ENCODE measurements at regions not wholly inside any gene's neighbourhood (a gene's known extent, or its start where the extent isn't known, plus 50 kb on each side); places are given as distances from the start of the nearest gene placed in this dataset.

DNA sequence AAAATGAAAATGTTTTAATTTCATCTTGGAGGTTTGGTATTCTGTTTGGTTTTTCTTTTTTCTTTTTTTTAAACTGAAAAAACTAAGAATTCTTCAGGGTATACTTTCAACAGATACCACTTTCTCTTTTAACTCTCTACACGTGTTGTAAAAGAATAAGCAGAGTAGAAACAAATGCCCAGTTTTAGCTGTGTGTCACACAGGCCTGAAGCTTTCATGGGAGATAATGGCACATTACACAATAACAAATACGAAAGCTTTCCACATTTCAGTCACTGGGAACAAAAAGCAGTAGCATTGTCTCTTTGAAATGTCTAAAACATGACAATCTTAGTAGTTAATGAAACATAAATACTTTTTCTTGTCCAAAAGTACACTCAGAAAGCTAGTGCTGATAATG lies 818.5 kb downstream of the TBL1XR1 start:
- Histone ChIP-seq H3K9me1 (ENCODE audit: control insufficient read depth, extremely low read depth, insufficient read depth, low read length) (no peaks in the 10 kb centered on the region), H2AFZ (ENCODE audit: control insufficient read depth, low read length) (no peak overlapping the region), H3K9ac (ENCODE audit: control insufficient read depth, extremely low read depth, insufficient read depth, low read length) (no peak overlapping the region), H4K20me1 (ENCODE audit: control insufficient read depth, extremely low read depth, insufficient read depth, low read length) (no peaks in the 10 kb centered on the region), H3K4me2 (ENCODE audit: control insufficient read depth, extremely low read depth, insufficient read depth, low read depth, low read length) (no peak overlapping the region), H3K4me1 (ENCODE audit: control insufficient read depth, extremely low read depth, insufficient read depth, low read length) (no peaks in the 10 kb centered on the region), H3K79me2 (ENCODE audit: control insufficient read depth, insufficient read depth, low read length) (no peaks in the 10 kb centered on the region), H3K4me3 (ENCODE audit: control insufficient read depth in 2 of 3, extremely low read depth in 1 of 3, insufficient read depth in 2 of 3, low read depth in 1 of 3, low read length in 3 of 3) (no peak overlapping the region), H3K36me3 (ENCODE audit: control insufficient read depth in 2 of 2, extremely low read depth in 1 of 2, insufficient read depth in 2 of 2, low read length in 2 of 2) (no peaks in the 10 kb centered on the region), H3K27ac (ENCODE audit: control insufficient read depth, insufficient read depth, low read length) (no peak overlapping the region), H3K27me3 (ENCODE audit: control insufficient read depth, extremely low read depth, insufficient read depth, low read length) (no peaks in the 10 kb centered on the region), H3K9me3 (ENCODE audit: control insufficient read depth, low read depth, low read length) (no peaks in the 10 kb centered on the region)
- dilution Hi-C loops (cut with MboI; ENCODE audit: extremely low pct_ligation_motif_present, low sequenced_read_pairs): no loop called here
- DNase-seq (ENCODE audit: low read depth, low spot score): no peak
- FAIRE-seq: no peak
- TF ChIP-seq, protein P1, sequence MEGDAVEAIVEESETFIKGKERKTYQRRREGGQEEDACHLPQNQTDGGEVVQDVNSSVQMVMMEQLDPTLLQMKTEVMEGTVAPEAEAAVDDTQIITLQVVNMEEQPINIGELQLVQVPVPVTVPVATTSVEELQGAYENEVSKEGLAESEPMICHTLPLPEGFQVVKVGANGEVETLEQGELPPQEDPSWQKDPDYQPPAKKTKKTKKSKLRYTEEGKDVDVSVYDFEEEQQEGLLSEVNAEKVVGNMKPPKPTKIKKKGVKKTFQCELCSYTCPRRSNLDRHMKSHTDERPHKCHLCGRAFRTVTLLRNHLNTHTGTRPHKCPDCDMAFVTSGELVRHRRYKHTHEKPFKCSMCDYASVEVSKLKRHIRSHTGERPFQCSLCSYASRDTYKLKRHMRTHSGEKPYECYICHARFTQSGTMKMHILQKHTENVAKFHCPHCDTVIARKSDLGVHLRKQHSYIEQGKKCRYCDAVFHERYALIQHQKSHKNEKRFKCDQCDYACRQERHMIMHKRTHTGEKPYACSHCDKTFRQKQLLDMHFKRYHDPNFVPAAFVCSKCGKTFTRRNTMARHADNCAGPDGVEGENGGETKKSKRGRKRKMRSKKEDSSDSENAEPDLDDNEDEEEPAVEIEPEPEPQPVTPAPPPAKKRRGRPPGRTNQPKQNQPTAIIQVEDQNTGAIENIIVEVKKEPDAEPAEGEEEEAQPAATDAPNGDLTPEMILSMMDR (optimal IDR thresholded peaks at IDR 0.05 in 1 of 3, IDR thresholded peaks at IDR 0.05 in 1 of 3, conservative IDR thresholded peaks at IDR 0.05 in 1 of 3; ENCODE audit: extremely low read depth in 1 of 3, insufficient read depth in 2 of 3, low read length in 3 of 3): no peak
- no peak for TF ChIP-seq EZH2 (IDR thresholded peaks at IDR 0.05; ENCODE audit: low read length)

DNA sequence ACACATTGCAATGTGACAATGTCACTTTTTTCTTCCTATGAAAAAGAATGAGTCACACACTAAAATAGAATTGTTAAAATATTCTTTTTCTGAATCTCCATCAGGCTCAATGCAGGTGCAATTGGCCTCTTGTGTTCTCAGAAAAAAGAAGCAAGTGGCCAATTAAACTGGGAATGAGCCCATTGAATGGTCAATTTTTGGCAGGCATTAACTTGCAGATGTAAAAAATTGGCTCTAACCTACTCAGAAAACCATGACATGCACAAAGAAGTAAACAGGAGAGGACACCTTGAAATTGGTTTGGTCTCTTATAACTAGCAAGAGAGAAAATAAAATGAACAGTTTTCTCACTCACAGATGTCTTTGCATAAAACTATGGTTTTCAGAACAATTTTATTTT lies 820.8 kb downstream of the TBL1XR1 start:
- no peaks in the 10 kb centered on the region for H4K20me1 ChIP-seq (ENCODE audit: control insufficient read depth, extremely low read depth, insufficient read depth, low read length)
- no peak overlapping the region for H2AFZ ChIP-seq (ENCODE audit: control insufficient read depth, low read length)
- FAIRE-seq (no peak), DNase-seq (ENCODE audit: low read depth, low spot score) (no peak)
- H3K27me3 ChIP-seq (ENCODE audit: control insufficient read depth, extremely low read depth, insufficient read depth, low read length): no peaks in the 10 kb centered on the region
- no peak overlapping the region for H3K4me2 ChIP-seq (ENCODE audit: control insufficient read depth, extremely low read depth, insufficient read depth, low read depth, low read length)
- no peaks in the 10 kb centered on the region for H3K4me1 ChIP-seq (ENCODE audit: control insufficient read depth, extremely low read depth, insufficient read depth, low read length)
- no peak for TF ChIP-seq EZH2 (IDR thresholded peaks at IDR 0.05; ENCODE audit: low read length)
- TF ChIP-seq, protein P1 (optimal IDR thresholded peaks at IDR 0.05 in 1 of 3, IDR thresholded peaks at IDR 0.05 in 1 of 3, conservative IDR thresholded peaks at IDR 0.05 in 1 of 3; ENCODE audit: extremely low read depth in 1 of 3, insufficient read depth in 2 of 3, low read length in 3 of 3): no peak
- no peaks in the 10 kb centered on the region for H3K36me3 ChIP-seq (ENCODE audit: control insufficient read depth in 2 of 2, extremely low read depth in 1 of 2, insufficient read depth in 2 of 2, low read length in 2 of 2)
- H3K79me2 ChIP-seq (ENCODE audit: control insufficient read depth, insufficient read depth, low read length): no peaks in the 10 kb centered on the region
- H3K9me3 ChIP-seq (ENCODE audit: control insufficient read depth, low read depth, low read length): no peaks in the 10 kb centered on the region
- H3K9ac ChIP-seq (ENCODE audit: control insufficient read depth, extremely low read depth, insufficient read depth, low read length): no peak overlapping the region
- H3K9me1 ChIP-seq (ENCODE audit: control insufficient read depth, extremely low read depth, insufficient read depth, low read length): no peaks in the 10 kb centered on the region
- dilution Hi-C loops (cut with MboI; ENCODE audit: extremely low pct_ligation_motif_present, low sequenced_read_pairs): no loop called here
- no peak overlapping the region for H3K4me3 ChIP-seq (ENCODE audit: control insufficient read depth in 2 of 3, extremely low read depth in 1 of 3, insufficient read depth in 2 of 3, low read depth in 1 of 3, low read length in 3 of 3)
- H3K27ac ChIP-seq (ENCODE audit: control insufficient read depth, insufficient read depth, low read length): no peak overlapping the region
